ENCODE measurements at regions not wholly inside any gene's neighbourhood (a gene's known extent, or its start where the extent isn't known, plus 50 kb on each side); places are given as distances from the start of the nearest gene placed in this dataset.

- H3K36me3 Mint-ChIP-seq: peaks cover 1% of the 10 kb centered on the region
- H3K27ac Mint-ChIP-seq: no peak overlapping the region
- no peak for ATAC-seq
- H3K4me1 Mint-ChIP-seq: peaks cover 30% of the 10 kb centered on the region
- no peaks in the 10 kb centered on the region for H3K9me3 Mint-ChIP-seq
- H3K27me3 Mint-ChIP-seq: peaks cover 26% of the 10 kb centered on the region
- H3K4me3 Mint-ChIP-seq: no peak overlapping the region
Measured at GRCh38 chr1:25103164-25103795, 129.0 kb downstream of the SYF2 start.

- H3K4me3 Mint-ChIP-seq: no peak overlapping the region
- peaks cover 37% of the 10 kb centered on the region for H3K4me1 Mint-ChIP-seq
- H3K36me3 Mint-ChIP-seq: no peaks in the 10 kb centered on the region
Measured at GRCh38 chr1:25100151-25100833, 132.0 kb downstream of the SYF2 start.

DNA sequence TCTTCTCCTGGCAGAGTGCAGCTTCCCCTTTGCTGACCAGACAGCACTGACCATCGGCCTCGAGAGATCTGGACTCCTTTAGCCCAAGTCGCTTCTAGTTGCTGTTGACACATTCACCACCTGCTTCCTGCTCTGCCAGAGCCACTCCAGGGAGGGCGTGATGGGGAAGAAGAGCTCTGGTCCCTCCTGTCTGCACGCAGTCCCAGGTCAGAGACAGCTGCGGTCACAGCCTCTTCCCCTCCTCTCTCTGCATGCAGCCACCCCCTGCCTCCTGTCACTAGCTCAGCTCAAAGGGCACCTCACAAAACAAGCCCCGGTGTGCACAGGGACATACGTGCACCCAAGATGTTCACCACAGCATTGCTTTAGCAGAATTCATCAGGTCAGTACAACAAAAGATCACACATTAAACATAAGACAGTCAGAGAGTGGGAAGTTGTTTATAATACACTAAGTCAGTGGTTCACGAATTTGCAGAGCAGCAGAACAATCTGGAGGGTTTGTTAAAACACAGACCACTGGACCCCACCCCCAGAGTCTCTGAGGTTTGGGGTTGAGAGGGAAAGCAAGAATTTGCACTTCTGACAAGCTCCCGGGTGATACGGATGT, 132.9 kb downstream of the SYF2 start:
- H3K36me3 Mint-ChIP-seq: peaks cover 5% of the 10 kb centered on the region
- H3K4me3 Mint-ChIP-seq: no peak overlapping the region
- H3K27ac Mint-ChIP-seq: peak overlapping the region; percentile 17
- H3K4me1 Mint-ChIP-seq: peaks cover 44% of the 10 kb centered on the region
- H3K9me3 Mint-ChIP-seq: peaks cover 2% of the 10 kb centered on the region
- peaks cover 2% of the 10 kb centered on the region for H3K27me3 Mint-ChIP-seq
- peak; percentile 72 for ATAC-seq

More at GRCh38 chr1:25100151-25100833, 132.0 kb downstream of the SYF2 start:
- Mint-ChIP-seq H3K27me3 (peaks cover 10% of the 10 kb centered on the region), H3K9me3 (no peaks in the 10 kb centered on the region), H3K27ac (peak overlapping the region; percentile 28)
- ATAC-seq: no peak

DNA sequence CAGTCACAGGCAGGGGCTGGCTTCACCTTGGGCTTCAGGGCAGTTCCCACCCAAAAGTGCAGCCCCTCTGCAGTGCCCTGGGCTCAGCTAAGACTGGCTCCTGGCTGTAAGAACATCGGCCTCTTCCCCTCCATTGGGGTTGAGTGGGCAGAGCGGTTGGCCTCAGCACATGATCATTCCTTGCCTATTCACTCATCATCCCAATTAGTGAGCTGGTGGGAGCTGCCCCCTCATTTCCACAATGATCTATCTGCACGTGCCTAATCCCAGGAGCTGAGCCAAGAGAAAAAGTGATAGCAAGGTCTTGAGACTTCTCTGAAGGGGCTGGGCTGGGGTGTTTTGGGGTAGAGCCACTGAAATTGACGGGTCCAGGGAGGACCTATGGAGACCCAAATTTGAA, 133.6 kb downstream of the SYF2 start:
- Mint-ChIP-seq H3K4me3 (no peak overlapping the region), H3K27ac (peak overlapping the region; percentile 17), H3K4me1 (peaks cover 44% of the 10 kb centered on the region), H3K9me3 (peaks cover 2% of the 10 kb centered on the region), H3K36me3 (peaks cover 5% of the 10 kb centered on the region), H3K27me3 (no peaks in the 10 kb centered on the region)
- ATAC-seq: no peak

DNA sequence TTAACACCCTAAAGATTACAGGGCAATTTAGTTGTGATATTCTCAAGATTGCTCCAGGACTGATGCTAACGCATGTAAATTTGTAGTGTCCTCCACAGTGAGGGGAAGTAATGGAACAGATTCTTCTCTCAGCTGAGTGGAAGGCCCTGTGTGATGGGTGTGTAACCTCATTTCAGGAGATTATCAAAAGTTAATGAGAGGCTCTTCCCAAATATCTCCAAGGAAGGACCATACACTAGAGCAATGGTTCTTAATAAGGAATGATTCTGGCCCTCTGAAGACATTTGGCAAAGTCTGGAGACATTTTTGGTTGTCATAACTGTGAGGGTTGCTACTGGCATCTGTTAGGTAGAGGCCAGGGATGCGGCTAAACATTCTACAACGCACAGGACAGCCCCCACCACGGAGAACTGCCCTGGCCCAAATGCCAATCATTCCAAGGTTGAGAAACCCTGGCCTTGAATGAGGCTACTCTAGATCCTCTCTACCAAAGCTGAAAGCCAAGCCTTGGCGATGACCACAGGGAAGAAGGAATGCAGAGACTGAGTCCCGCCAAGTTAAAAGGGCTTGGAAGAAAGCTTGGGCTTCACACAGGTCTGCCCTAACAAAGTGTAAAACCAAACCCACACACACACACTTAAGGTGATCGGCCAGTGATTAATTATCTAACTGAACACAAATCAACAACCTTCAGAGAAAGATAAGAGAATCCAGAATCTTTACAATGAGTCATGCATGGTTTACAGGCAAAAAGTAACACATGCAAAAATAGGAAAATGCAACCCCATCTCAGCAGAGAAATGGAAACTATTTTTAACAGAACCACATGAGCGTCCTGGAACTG, 135.8 kb downstream of the SYF2 start:
- H3K4me1 Mint-ChIP-seq: peaks cover 46% of the 10 kb centered on the region
- no peak for ATAC-seq
- peaks cover 2% of the 10 kb centered on the region for H3K9me3 Mint-ChIP-seq
- peaks cover 5% of the 10 kb centered on the region for H3K36me3 Mint-ChIP-seq
- H3K27me3 Mint-ChIP-seq: no peaks in the 10 kb centered on the region
- no peak overlapping the region for H3K4me3 Mint-ChIP-seq
- no peak overlapping the region for H3K27ac Mint-ChIP-seq

DNA sequence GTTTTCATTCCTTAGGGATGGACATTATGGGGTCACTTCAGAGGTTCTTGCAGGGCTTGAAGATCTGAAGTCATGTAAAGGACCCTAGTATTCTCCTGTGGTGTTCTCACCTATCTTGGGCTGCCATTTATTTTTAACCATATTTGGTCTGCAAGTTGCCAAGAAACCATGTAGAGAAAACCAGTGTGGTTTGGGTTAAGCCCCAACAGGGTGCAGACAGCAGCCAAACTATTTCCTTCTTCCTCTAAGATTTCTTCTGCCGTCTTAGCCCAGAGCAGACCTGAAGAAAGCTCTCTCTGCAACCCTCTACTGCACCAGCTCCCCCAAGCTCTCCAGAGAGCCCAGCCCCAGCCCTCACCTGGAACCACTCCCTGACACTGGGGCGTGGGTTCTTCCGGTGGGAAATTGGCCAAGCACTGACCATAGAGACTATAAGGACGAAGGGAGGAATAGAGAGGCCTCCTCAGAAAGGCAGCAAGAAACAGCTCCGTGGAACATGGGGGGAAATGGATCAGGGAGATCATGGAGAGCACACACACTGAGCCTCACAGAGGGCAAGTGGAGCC, 136.6 kb downstream of the SYF2 start:
- H3K36me3 Mint-ChIP-seq: peaks cover 5% of the 10 kb centered on the region
- no peaks in the 10 kb centered on the region for H3K27me3 Mint-ChIP-seq
- H3K9me3 Mint-ChIP-seq: peaks cover 2% of the 10 kb centered on the region
- H3K4me3 Mint-ChIP-seq: no peak overlapping the region
- no peak overlapping the region for H3K27ac Mint-ChIP-seq
- ATAC-seq: no peak
- peaks cover 37% of the 10 kb centered on the region for H3K4me1 Mint-ChIP-seq

DNA sequence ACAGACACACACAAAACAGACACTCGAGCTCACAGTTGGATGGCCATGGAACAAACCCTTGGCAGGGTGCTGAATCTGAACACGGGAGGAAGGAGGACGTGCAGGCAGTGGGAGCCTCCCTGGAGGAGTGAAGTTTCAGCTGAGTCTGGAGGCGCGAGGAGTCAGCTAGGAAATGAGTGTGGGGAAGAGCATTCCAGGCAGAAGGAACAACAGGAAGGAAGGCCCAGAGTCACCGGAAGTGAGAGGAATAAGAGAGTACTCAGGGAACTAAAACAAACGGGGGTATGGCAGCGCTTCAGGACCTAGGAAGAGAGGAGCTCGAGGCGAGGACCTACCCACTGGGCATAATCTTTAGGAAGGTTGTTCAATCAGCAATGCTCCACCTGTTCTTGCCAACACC, 137.3 kb downstream of the SYF2 start:
- Mint-ChIP-seq H3K27ac (no peak overlapping the region), H3K4me1 (peaks cover 31% of the 10 kb centered on the region), H3K36me3 (peaks cover 5% of the 10 kb centered on the region), H3K9me3 (peaks cover 2% of the 10 kb centered on the region), H3K4me3 (no peak overlapping the region), H3K27me3 (no peaks in the 10 kb centered on the region)
- no peak for ATAC-seq

GRCh38 chr1:25094229-25094628, 138.1 kb downstream of the SYF2 start:
- Mint-ChIP-seq H3K27me3 (no peaks in the 10 kb centered on the region), H3K27ac (no peak overlapping the region), H3K36me3 (peaks cover 5% of the 10 kb centered on the region), H3K4me1 (peaks cover 25% of the 10 kb centered on the region), H3K9me3 (peaks cover 2% of the 10 kb centered on the region), H3K4me3 (no peak overlapping the region)
- no peak for ATAC-seq

DNA sequence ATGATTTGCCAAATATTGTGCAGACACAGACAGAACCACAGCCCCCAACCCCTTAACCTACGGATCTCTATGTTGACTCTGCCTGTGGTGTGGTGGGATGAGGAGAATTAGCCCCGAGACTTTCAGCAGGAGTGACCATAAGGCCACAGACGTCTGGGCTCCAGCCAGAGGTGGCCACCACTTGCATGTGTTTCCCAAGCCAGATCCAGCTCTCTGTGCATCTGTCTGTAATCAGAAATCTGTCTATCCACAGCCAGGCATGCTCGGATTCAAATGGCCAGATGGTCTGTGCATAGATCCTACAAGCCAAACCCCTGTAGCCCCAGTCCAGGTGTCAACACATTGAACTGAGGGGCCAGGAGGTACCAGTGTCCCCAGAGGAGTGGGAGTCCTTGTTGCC, 140.6 kb downstream of the SYF2 start:
- H3K27ac Mint-ChIP-seq: no peak overlapping the region
- H3K4me3 Mint-ChIP-seq: no peak overlapping the region
- peaks cover 11% of the 10 kb centered on the region for H3K27me3 Mint-ChIP-seq
- peaks cover 5% of the 10 kb centered on the region for H3K36me3 Mint-ChIP-seq
- H3K4me1 Mint-ChIP-seq: peaks cover 20% of the 10 kb centered on the region
- H3K9me3 Mint-ChIP-seq: peaks cover 2% of the 10 kb centered on the region
- ATAC-seq: no peak

GRCh38 chr1:25090707-25091422, 141.4 kb downstream of the SYF2 start:
- Mint-ChIP-seq H3K4me3 (no peak overlapping the region), H3K27ac (no peak overlapping the region), H3K9me3 (peaks cover 2% of the 10 kb centered on the region), H3K27me3 (peaks cover 11% of the 10 kb centered on the region), H3K4me1 (peaks cover 16% of the 10 kb centered on the region), H3K36me3 (peaks cover 5% of the 10 kb centered on the region)
- no peak for ATAC-seq

DNA sequence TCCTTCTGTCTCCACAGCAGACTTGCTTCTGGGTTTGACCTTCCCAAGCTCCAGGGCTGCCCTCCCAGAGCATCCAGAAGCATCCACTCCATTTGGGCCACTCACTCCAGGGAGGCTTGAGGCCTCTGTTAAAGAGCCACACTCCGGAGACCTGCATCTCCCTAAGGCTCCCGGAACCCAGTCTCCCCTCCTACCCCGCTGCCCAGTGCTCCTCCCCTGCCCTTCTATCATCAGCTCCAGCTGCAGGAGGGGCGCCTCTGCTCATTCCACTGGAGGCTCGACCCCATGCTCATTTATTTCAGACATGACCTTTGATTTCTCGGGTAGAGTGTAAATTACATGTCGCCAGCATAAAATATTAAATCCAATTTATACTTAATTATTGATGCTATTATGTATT, 142.5 kb downstream of the SYF2 start:
- Mint-ChIP-seq H3K36me3 (peaks cover 1% of the 10 kb centered on the region), H3K4me3 (no peak overlapping the region), H3K27ac (no peak overlapping the region), H3K9me3 (peaks cover under 1% of the 10 kb centered on the region), H3K4me1 (peaks cover 9% of the 10 kb centered on the region), H3K27me3 (peaks cover 11% of the 10 kb centered on the region)
- no peak for ATAC-seq

GRCh38 chr1:25088946-25089345, 143.4 kb downstream of the SYF2 start:
- H3K4me1 Mint-ChIP-seq: peaks cover 6% of the 10 kb centered on the region
- no peak for ATAC-seq
- no peak overlapping the region for H3K27ac Mint-ChIP-seq
- no peaks in the 10 kb centered on the region for H3K36me3 Mint-ChIP-seq
- no peak overlapping the region for H3K4me3 Mint-ChIP-seq
- H3K9me3 Mint-ChIP-seq: no peaks in the 10 kb centered on the region
- peaks cover 11% of the 10 kb centered on the region for H3K27me3 Mint-ChIP-seq

- H3K4me3 Mint-ChIP-seq: no peak overlapping the region
- ATAC-seq: no peak
- H3K27me3 Mint-ChIP-seq: peaks cover 11% of the 10 kb centered on the region
- peaks cover 3% of the 10 kb centered on the region for H3K4me1 Mint-ChIP-seq
- H3K27ac Mint-ChIP-seq: no peak overlapping the region
- no peaks in the 10 kb centered on the region for H3K9me3 Mint-ChIP-seq
- H3K36me3 Mint-ChIP-seq: no peaks in the 10 kb centered on the region
Measured at GRCh38 chr1:25088180-25088701, 144.1 kb downstream of the SYF2 start.

- no peak for ATAC-seq
- Mint-ChIP-seq H3K4me3 (no peak overlapping the region), H3K27me3 (peaks cover 11% of the 10 kb centered on the region), H3K9me3 (no peaks in the 10 kb centered on the region), H3K36me3 (no peaks in the 10 kb centered on the region), H3K4me1 (no peaks in the 10 kb centered on the region), H3K27ac (no peak overlapping the region)
Measured at GRCh38 chr1:25086518-25087079, 145.7 kb downstream of the SYF2 start.

Data from stimulated activated memory B cell treated with anti-CD40 and anti-IgM and Interleukin-4, amounts not matched to agents 10 μg/mL and 1 μg/mL and 100 μg/mL, for 72 hours (primary cell).